Globus pallidus (tissue), 1 donor: ENCODE measurements at regions not wholly inside any gene's neighbourhood (a gene's known extent, or its start where the extent isn't known, plus 50 kb on each side); places are given as distances from the start of the nearest gene placed in this dataset.
"Not testable (repeated sequence)": the region's sequence is repeated elsewhere in the genome, so short reads cannot be mapped to it uniquely, and the experiment has no call there.

Source experiments
- DNase-seq: peaks from one replicate; pipeline ENCODE4 v3.0.0-alpha.2; 2015; ENCODE audit warnings: low spot score

- DNase-seq, result peak; percentile 9
Observed at GRCh38 chr4:170990989-170991589, 822.1 kb upstream of the GALNTL6 start.

- DNase-seq, result no peak
Observed at GRCh38 chr4:170988446-170988845, 824.8 kb upstream of the GALNTL6 start.

- DNase-seq, result no peak
Observed at GRCh38 chr4:170979736-170980135, 833.5 kb upstream of the GALNTL6 start.

- DNase-seq, result no peak
Observed at GRCh38 chr4:170978990-170979389, 834.2 kb upstream of the GALNTL6 start.

GRCh38 chr4:170949084-170949483 lies 859.3 kb upstream of the AADAT start:
- no peak for DNase-seq

GRCh38 chr4:170940043-170940724 lies 850.4 kb upstream of the AADAT start:
- no peak for DNase-seq

- no peak for DNase-seq
Observed at GRCh38 chr4:170938588-170938987, 848.8 kb upstream of the AADAT start.

GRCh38 chr4:170931321-170931720 lies 841.6 kb upstream of the AADAT start:
- DNase-seq, result no peak

GRCh38 chr4:170888660-170889059 lies 798.9 kb upstream of the AADAT start:
- no peak for DNase-seq

GRCh38 chr4:170887396-170887795 lies 797.6 kb upstream of the AADAT start:
- DNase-seq, result no peak

GRCh38 chr4:170884969-170885570 lies 795.3 kb upstream of the AADAT start:
- no peak for DNase-seq

- not testable (repeated sequence) for DNase-seq
Observed at GRCh38 chr4:170881646-170882045, 791.9 kb upstream of the AADAT start.

GRCh38 chr4:170875868-170876267 lies 786.1 kb upstream of the AADAT start:
- DNase-seq, result peak; percentile 2

- DNase-seq, result no peak
Observed at GRCh38 chr4:170872794-170873193, 783.0 kb upstream of the AADAT start.

- no peak for DNase-seq
Observed at GRCh38 chr4:170868170-170868569, 778.4 kb upstream of the AADAT start.

- DNase-seq, result no peak
Observed at GRCh38 chr4:170854097-170854496, 764.3 kb upstream of the AADAT start.

GRCh38 chr4:170853422-170854021 lies 763.8 kb upstream of the AADAT start:
- peak; percentile 11 for DNase-seq

- DNase-seq, result no peak
Observed at GRCh38 chr4:170849969-170850368, 760.2 kb upstream of the AADAT start.

- no peak for DNase-seq
Observed at GRCh38 chr4:170827562-170828274, 738.0 kb upstream of the AADAT start.

GRCh38 chr4:170818786-170819185 lies 729.0 kb upstream of the AADAT start:
- DNase-seq, result no peak

GRCh38 chr4:170805352-170805751 lies 715.6 kb upstream of the AADAT start:
- DNase-seq, result no peak

- DNase-seq, result no peak
Observed at GRCh38 chr4:170804930-170805329, 715.2 kb upstream of the AADAT start.
